Uterus (tissue), 2 donors: ENCODE measurements at regions not wholly inside any gene's neighbourhood (a gene's known extent, or its start where the extent isn't known, plus 50 kb on each side); places are given as distances from the start of the nearest gene placed in this dataset.

Experiments used
- CTCF ChIP-seq, 4 experiments: fragments of 200-600 bp in 2 of 4; fragments of 450-650 bp in 2 of 4; sonication (generic) in 2 of 4; IDR thresholded peaks; one replicate each; pipeline ENCODE4 v1.5.1; 2016 to 2019; ENCODE audit warnings: antibody characterized with exemption in 4 of 4, mild to moderate bottlenecking in 2 of 4, moderate library complexity in 1 of 4
- POLR2A ChIP-seq, 2 donors: fragments of 450-650 bp; IDR thresholded peaks; one replicate each; pipeline ENCODE4 v1.6.1; 2016; ENCODE audit warnings: antibody characterized with exemption in 2 of 2, mild to moderate bottlenecking in 1 of 2, moderate library complexity in 1 of 2

- TF ChIP-seq CTCF (IDR thresholded peaks at IDR 0.05) (no peak), POLR2A (IDR thresholded peaks at IDR 0.05) (no peak)
These were observed 1004.4 kb upstream of the DDX18 start for GRCh38 chr2:116810071-116810470.
